NCI-H1694 (cell line): ENCODE measurements at regions not wholly inside any gene's neighbourhood (a gene's known extent, or its start where the extent isn't known, plus 50 kb on each side); places are given as distances from the start of the nearest gene placed in this dataset.

Source experiments
- DNase-seq: peaks from one replicate; lab custom pipeline; 2025; lab: John Stamatoyannopoulos, UW

GRCh38 chr3:5069627-5070026 is 52.5 kb upstream of the ARL8B start:
- DNase-seq = no peak

GRCh38 chr3:5071061-5071460 is 51.0 kb upstream of the ARL8B start:
- no peak for DNase-seq

- no peak for DNase-seq
Observed at GRCh38 chr3:5072100-5072816, 49.8 kb upstream of the ARL8B start.
